A673 (cell line): ENCODE measurements at regions not wholly inside any gene's neighbourhood (a gene's known extent, or its start where the extent isn't known, plus 50 kb on each side); places are given as distances from the start of the nearest gene placed in this dataset.

Source experiments
- BruUV-seq: library from RNA; stranded (reverse); fragments of 400-500 nt; replicated peaks from 2 replicates; lab custom pipeline; 2021; lab: Mats Ljungman, UMichigan
- CTCF ChIA-PET: fragments of 300-600 bp; sonication (Branson Sonifier 250); formaldehyde crosslinking; loops from one replicate; lab custom pipeline; 2022; ENCODE audit warnings: antibody characterized with exemption; lab: Charles Lee
- POLR2A ChIA-PET: fragments of 300-600 bp; sonication (Branson Sonifier 250); formaldehyde crosslinking; loops from one replicate; lab custom pipeline; 2022; ENCODE audit warnings: antibody characterized with exemption; ENCODE audit not compliant: low non-redundant PET; lab: Charles Lee
- DNase-seq: peaks from one replicate; pipeline ENCODE4 v3.0.0-alpha.2; 2015; ENCODE audit warnings: low spot score
- H3K27ac ChIP-seq: fragments of 200-600 bp; sonication (generic); 2 replicates; pipeline ENCODE4 v1.5.1; 2016; ENCODE audit warnings: mixed run types, low read depth, mild to moderate bottlenecking, mixed read lengths, antibody characterized with exemption, low read length; ENCODE audit not compliant: poor library complexity, severe bottlenecking
- H3K27me3 ChIP-seq: fragments of 200-600 bp; sonication (generic); replicated peaks from 2 replicates; pipeline ENCODE4 v1.6.1; 2017; ENCODE audit warnings: mixed run types, low read depth, mild to moderate bottlenecking, mixed read lengths, antibody characterized with exemption, low read length; ENCODE audit not compliant: insufficient read depth, poor library complexity
- H3K36me3 ChIP-seq: fragments of 200-600 bp; sonication (generic); 2 replicates; pipeline ENCODE4 v1.6.1; 2016; ENCODE audit warnings: mixed run types, mild to moderate bottlenecking, mixed read lengths, antibody characterized with exemption, low read length; ENCODE audit not compliant: insufficient read depth, poor library complexity, severe bottlenecking
- H3K4me1 ChIP-seq: fragments of 200-600 bp; sonication (generic); 2 replicates; pipeline ENCODE4 v1.6.1; 2017; ENCODE audit warnings: mixed run types, mild to moderate bottlenecking, mixed read lengths, antibody characterized with exemption, low read length; ENCODE audit not compliant: insufficient read depth, poor library complexity, severe bottlenecking
- H3K4me3 ChIP-seq: fragments of 200-600 bp; sonication (generic); 2 replicates; pipeline ENCODE4 v1.5.1; 2016; ENCODE audit warnings: low read depth, mixed run types, mild to moderate bottlenecking, mixed read lengths, low read length; ENCODE audit not compliant: poor library complexity, severe bottlenecking
- H3K9me3 ChIP-seq: fragments of 200-600 bp; sonication (generic); 2 replicates; pipeline ENCODE4 v1.6.1; 2016; ENCODE audit warnings: mixed run types, low read depth, mild to moderate bottlenecking, mixed read lengths, antibody characterized with exemption, low read length; ENCODE audit not compliant: poor library complexity, severe bottlenecking
- CTCF ChIP-seq: fragments of 300-800, 200-600 bp; sonication (generic); conservative IDR thresholded peaks from 2 replicates; pipeline ENCODE4 v1.5.1; 2017; ENCODE audit warnings: low read depth, mild to moderate bottlenecking, antibody characterized with exemption, low read length, moderate library complexity, mixed read lengths
- EZH2 ChIP-seq: fragments of 200-600 bp; sonication (generic); IDR thresholded peaks from 2 replicates; pipeline ENCODE4 v1.6.1; 2017; ENCODE audit warnings: borderline replicate concordance, low read depth, mild to moderate bottlenecking, mixed read lengths, antibody characterized with exemption, low read length; ENCODE audit not compliant: poor library complexity, severe bottlenecking
- intact Hi-C: fragments of 100-400 bp; cut with micrococcal nuclease; formaldehyde crosslinking; loops from one replicate; pipeline ENCODE4 v1.10.0; 2022; ENCODE audit not compliant: unreplicated experiment

DNA sequence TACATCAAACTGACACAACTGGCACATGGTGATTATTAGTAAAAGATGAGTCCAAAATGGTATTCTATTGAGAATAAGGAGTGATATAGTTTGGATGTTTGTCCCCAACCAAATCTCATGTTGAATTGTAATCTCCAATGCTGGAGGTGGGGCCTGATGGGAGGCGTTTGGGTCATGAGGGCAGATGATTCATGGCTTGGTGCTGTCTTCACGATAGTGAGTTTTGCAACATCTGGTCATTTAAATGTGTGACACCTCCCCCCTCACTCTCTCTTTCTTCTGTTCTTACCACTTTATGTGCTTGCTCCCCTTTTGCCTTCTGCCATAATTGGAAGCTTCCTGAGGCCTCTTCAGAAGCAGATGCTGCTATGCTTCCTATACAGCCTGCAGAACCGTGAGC is 90.6 kb downstream of the RSL24D1 start:
- Histone ChIP-seq H3K36me3 (no peaks in the 10 kb centered on the region), H3K27ac (no peak overlapping the region), H3K9me3 (no peaks in the 10 kb centered on the region), H3K27me3 (no peaks in the 10 kb centered on the region), H3K4me3 (no peak overlapping the region), H3K4me1 (no peaks in the 10 kb centered on the region)
- TF ChIP-seq CTCF (no peak), EZH2 (no peak)
- intact Hi-C loops: loop anchor here (10.0 kb wide), 2 partner anchors 1021 to 1141 kb away; no protein-coding TSS in a partner anchor
- ChIA-PET POLR2A (no interaction called here), CTCF (no interaction called here)
- no peak for DNase-seq
- no TSS peak for BruUV-seq

DNA sequence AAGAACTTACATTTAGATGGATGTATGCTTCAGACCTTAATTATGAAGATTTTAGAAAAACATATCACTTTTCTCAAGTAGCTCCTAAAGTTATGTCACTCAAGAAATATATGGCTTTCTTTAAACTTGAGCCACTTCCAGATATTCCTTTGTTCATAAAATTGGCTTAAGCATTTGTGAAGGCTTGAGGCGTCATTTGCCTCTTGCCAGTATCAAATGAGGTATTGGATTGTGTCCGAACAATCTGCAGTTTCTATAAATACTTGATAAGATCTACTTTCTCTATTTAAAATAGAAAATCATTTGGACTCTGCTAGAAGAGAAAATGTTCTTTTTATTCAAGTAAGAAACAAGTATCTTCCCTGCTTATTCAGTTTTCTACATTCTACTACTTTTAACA is 102.6 kb downstream of the RSL24D1 start:
- no peaks in the 10 kb centered on the region for H3K4me1 ChIP-seq
- no peaks in the 10 kb centered on the region for H3K27me3 ChIP-seq
- DNase-seq: no peak
- H3K36me3 ChIP-seq: no peaks in the 10 kb centered on the region
- ChIA-PET CTCF (no interaction called here), POLR2A (no interaction called here)
- no TSS peak for BruUV-seq
- TF ChIP-seq CTCF (no peak), EZH2 (no peak)
- no peaks in the 10 kb centered on the region for H3K9me3 ChIP-seq
- intact Hi-C loops: no loop called here
- H3K4me3 ChIP-seq: no peak overlapping the region
- H3K27ac ChIP-seq: no peak overlapping the region

DNA sequence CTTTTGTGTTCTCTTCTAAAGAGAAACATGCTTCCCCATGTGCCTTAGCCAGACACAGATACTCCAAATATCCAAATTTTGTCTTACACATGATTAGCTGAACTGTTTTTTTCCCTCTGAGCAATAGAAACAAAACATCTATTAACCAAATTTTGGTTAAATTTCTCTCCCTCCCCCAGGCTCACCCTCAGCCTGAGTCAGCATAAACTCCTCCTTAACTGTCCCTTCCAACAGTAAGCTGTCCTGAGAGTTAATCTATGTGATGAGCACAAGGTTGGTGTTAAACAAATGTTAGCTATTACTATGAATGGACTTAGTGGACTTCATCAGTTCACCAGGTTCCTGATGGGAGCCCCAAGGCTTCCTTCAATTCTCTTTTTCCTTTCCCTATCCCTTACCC is 108.5 kb downstream of the RSL24D1 start:
- no peak overlapping the region for H3K27ac ChIP-seq
- H3K9me3 ChIP-seq: no peaks in the 10 kb centered on the region
- no peak for DNase-seq
- no peaks in the 10 kb centered on the region for H3K4me1 ChIP-seq
- BruUV-seq: no TSS peak
- no peaks in the 10 kb centered on the region for H3K27me3 ChIP-seq
- H3K36me3 ChIP-seq: no peaks in the 10 kb centered on the region
- intact Hi-C loops: no loop called here
- CTCF ChIA-PET: no interaction called here
- H3K4me3 ChIP-seq: no peak overlapping the region
- POLR2A ChIA-PET: no interaction called here
- TF ChIP-seq EZH2 (no peak), CTCF (no peak)
